ENCODE measurements at regions not wholly inside any gene's neighbourhood (a gene's known extent, or its start where the extent isn't known, plus 50 kb on each side); places are given as distances from the start of the nearest gene placed in this dataset.
"Not testable (repeated sequence)": the region's sequence is repeated elsewhere in the genome, so short reads cannot be mapped to it uniquely, and the experiment has no call there.

GRCh38 chr3:177401375-177401774 lies 204.1 kb upstream of the TBL1XR1 start:
- no peak overlapping the region for H3K27ac ChIP-seq (ENCODE audit: low read depth, low read length)
- no peaks in the 10 kb centered on the region for H3K36me3 ChIP-seq (ENCODE audit: control insufficient read depth in 3 of 3, insufficient read depth in 3 of 3, low read length in 3 of 3)
- no peak overlapping the region for H3K9ac ChIP-seq (ENCODE audit: low read depth in 1 of 3, low read length in 3 of 3)
- no peak overlapping the region for H3K4me3 ChIP-seq (ENCODE audit: low read length in 3 of 3)
- H3K4me1 ChIP-seq (ENCODE audit: control insufficient read depth in 3 of 3, insufficient read depth in 3 of 3, low read length in 3 of 3): no peaks in the 10 kb centered on the region
- H3K9me3 ChIP-seq (ENCODE audit: control insufficient read depth in 3 of 3, low read length in 3 of 3): no peaks in the 10 kb centered on the region
- no peaks in the 10 kb centered on the region for H3K27me3 ChIP-seq (ENCODE audit: control insufficient read depth in 3 of 3, insufficient read depth in 3 of 3, low read length in 3 of 3)

DNA sequence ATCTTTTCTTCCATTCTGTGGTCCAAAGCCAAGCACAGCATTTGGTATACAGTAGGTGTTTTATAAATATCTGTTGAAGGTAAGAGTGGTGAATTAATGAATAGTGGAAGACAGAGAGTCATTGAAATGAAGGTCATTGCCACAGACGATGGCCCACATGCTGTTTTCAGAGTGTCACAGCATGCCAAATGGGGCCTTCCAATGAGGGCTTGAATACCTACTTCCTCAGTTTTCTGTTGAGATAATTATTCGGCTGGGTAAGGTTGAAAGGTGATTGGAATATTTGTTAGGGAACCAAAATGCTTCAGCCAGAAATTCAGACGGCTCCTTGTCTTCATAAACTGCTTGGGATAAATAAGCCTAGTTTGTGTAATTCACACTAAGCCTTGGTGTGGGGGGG lies 205.3 kb upstream of the TBL1XR1 start:
- H3K27ac ChIP-seq (ENCODE audit: low read depth, low read length): no peak overlapping the region
- H3K27me3 ChIP-seq (ENCODE audit: control insufficient read depth in 3 of 3, insufficient read depth in 3 of 3, low read length in 3 of 3): no peaks in the 10 kb centered on the region
- H3K4me3 ChIP-seq (ENCODE audit: low read length in 3 of 3): no peak overlapping the region
- H3K9me3 ChIP-seq (ENCODE audit: control insufficient read depth in 3 of 3, low read length in 3 of 3): no peaks in the 10 kb centered on the region
- no peaks in the 10 kb centered on the region for H3K4me1 ChIP-seq (ENCODE audit: control insufficient read depth in 3 of 3, insufficient read depth in 3 of 3, low read length in 3 of 3)
- H3K36me3 ChIP-seq (ENCODE audit: control insufficient read depth in 3 of 3, insufficient read depth in 3 of 3, low read length in 3 of 3): no peaks in the 10 kb centered on the region
- H3K9ac ChIP-seq (ENCODE audit: low read depth in 1 of 3, low read length in 3 of 3): no peak overlapping the region

DNA sequence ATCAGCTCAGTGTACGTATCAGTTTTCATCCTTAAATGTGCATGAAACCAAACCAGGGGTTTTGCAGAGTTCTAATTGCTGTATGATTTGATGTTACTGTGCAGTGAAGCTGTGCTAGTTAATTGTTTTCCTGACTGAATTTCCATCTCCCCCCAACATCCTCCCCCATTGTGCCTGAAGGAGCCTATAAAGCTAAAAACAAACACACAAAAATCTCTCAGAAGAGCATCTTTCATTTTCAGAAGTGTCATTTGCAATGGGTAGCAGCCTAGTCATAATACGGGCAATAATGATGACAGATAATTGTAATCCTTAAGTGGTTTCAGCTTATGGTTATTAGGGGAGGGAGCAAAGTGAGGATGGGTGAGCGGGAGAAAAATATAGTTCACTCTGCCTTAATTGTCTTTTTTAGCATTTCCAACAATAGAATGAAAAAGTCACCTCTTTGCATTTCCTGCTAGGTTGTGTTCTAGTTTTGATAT lies 207.9 kb upstream of the TBL1XR1 start:
- Histone ChIP-seq H3K36me3 (ENCODE audit: control insufficient read depth in 3 of 3, insufficient read depth in 3 of 3, low read length in 3 of 3) (no peaks in the 10 kb centered on the region), H3K9ac (ENCODE audit: low read depth in 1 of 3, low read length in 3 of 3) (no peak overlapping the region), H3K9me3 (ENCODE audit: control insufficient read depth in 3 of 3, low read length in 3 of 3) (no peaks in the 10 kb centered on the region), H3K4me3 (ENCODE audit: low read length in 3 of 3) (no peak overlapping the region), H3K4me1 (ENCODE audit: control insufficient read depth in 3 of 3, insufficient read depth in 3 of 3, low read length in 3 of 3) (no peaks in the 10 kb centered on the region), H3K27me3 (ENCODE audit: control insufficient read depth in 3 of 3, insufficient read depth in 3 of 3, low read length in 3 of 3) (no peaks in the 10 kb centered on the region), H3K27ac (ENCODE audit: low read depth, low read length) (no peak overlapping the region)

GRCh38 chr3:177410730-177411129 lies 213.4 kb upstream of the TBL1XR1 start:
- Histone ChIP-seq H3K9ac (ENCODE audit: low read depth in 1 of 3, low read length in 3 of 3) (no peak overlapping the region), H3K4me3 (ENCODE audit: low read length in 3 of 3) (no peak overlapping the region), H3K36me3 (ENCODE audit: control insufficient read depth in 3 of 3, insufficient read depth in 3 of 3, low read length in 3 of 3) (no peaks in the 10 kb centered on the region), H3K4me1 (ENCODE audit: control insufficient read depth in 3 of 3, insufficient read depth in 3 of 3, low read length in 3 of 3) (no peaks in the 10 kb centered on the region), H3K27ac (ENCODE audit: low read depth, low read length) (no peak overlapping the region), H3K9me3 (ENCODE audit: control insufficient read depth in 3 of 3, low read length in 3 of 3) (no peaks in the 10 kb centered on the region), H3K27me3 (ENCODE audit: control insufficient read depth in 3 of 3, insufficient read depth in 3 of 3, low read length in 3 of 3) (no peaks in the 10 kb centered on the region)

DNA sequence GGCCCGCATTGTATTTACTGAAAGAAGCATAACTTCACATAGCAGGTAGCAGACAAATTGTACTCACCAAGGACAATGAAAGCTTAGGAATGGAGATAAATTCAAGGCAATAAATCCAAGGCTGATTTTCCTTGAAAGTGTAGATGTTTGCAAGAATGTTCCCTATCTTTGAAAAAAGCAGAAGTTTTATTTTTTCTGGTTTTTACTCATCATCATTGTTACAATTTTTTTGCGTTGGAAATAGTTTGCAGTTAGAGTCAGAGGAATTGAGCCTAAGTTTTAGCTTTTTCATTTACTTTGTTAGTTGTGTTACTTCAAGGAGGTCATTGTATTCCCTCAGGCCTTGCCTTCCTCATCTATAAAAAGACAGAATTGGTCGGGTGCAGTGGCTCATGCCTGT lies 213.9 kb upstream of the TBL1XR1 start:
- no peaks in the 10 kb centered on the region for H3K4me1 ChIP-seq (ENCODE audit: control insufficient read depth in 3 of 3, insufficient read depth in 3 of 3, low read length in 3 of 3)
- no peak overlapping the region for H3K9ac ChIP-seq (ENCODE audit: low read depth in 1 of 3, low read length in 3 of 3)
- no peaks in the 10 kb centered on the region for H3K27me3 ChIP-seq (ENCODE audit: control insufficient read depth in 3 of 3, insufficient read depth in 3 of 3, low read length in 3 of 3)
- H3K27ac ChIP-seq (ENCODE audit: low read depth, low read length): no peak overlapping the region
- H3K36me3 ChIP-seq (ENCODE audit: control insufficient read depth in 3 of 3, insufficient read depth in 3 of 3, low read length in 3 of 3): no peaks in the 10 kb centered on the region
- no peaks in the 10 kb centered on the region for H3K9me3 ChIP-seq (ENCODE audit: control insufficient read depth in 3 of 3, low read length in 3 of 3)
- H3K4me3 ChIP-seq (ENCODE audit: low read length in 3 of 3): no peak overlapping the region

DNA sequence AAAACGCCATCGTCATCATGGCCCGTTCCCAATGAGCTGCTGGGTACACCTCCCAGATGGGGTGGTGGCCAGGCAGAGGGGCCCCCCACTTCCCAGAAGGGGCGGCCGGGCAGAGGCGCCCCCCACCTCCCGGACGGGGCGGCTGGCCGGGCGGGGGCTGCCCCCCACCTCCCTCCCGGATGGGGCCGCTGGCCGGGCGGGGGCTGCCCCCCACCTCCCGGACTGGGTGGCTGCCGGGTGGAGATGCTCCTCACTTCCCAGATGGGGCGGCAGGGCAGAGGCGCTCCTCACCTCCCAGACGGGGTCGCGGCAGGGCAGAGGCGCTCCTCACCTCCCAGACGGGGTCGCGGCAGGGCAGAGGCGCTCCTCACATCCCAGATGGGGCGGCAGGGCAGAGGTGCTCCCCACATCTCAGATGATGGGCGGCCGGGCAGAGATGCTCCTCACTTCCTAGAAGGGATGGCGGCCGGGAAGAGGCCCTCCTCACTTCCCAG lies 215.4 kb upstream of the TBL1XR1 start:
- not testable (repeated sequence) for H3K4me3 ChIP-seq (ENCODE audit: low read length in 3 of 3); H3K27me3 ChIP-seq (ENCODE audit: control insufficient read depth in 3 of 3, insufficient read depth in 3 of 3, low read length in 3 of 3)

GRCh38 chr3:177414093-177414492 lies 216.8 kb upstream of the TBL1XR1 start:
- Histone ChIP-seq H3K9me3 (ENCODE audit: control insufficient read depth in 3 of 3, low read length in 3 of 3) (no peaks in the 10 kb centered on the region), H3K27me3 (ENCODE audit: control insufficient read depth in 3 of 3, insufficient read depth in 3 of 3, low read length in 3 of 3) (no peaks in the 10 kb centered on the region), H3K36me3 (ENCODE audit: control insufficient read depth in 3 of 3, insufficient read depth in 3 of 3, low read length in 3 of 3) (no peaks in the 10 kb centered on the region)

More for the DNA sequence above, 215.4 kb upstream of the TBL1XR1 start:
- not testable (repeated sequence) for H3K4me1 ChIP-seq (ENCODE audit: control insufficient read depth in 3 of 3, insufficient read depth in 3 of 3, low read length in 3 of 3); H3K36me3 ChIP-seq (ENCODE audit: control insufficient read depth in 3 of 3, insufficient read depth in 3 of 3, low read length in 3 of 3); H3K9me3 ChIP-seq (ENCODE audit: control insufficient read depth in 3 of 3, low read length in 3 of 3); H3K9ac ChIP-seq (ENCODE audit: low read depth in 1 of 3, low read length in 3 of 3); H3K27ac ChIP-seq (ENCODE audit: low read depth, low read length)

DNA sequence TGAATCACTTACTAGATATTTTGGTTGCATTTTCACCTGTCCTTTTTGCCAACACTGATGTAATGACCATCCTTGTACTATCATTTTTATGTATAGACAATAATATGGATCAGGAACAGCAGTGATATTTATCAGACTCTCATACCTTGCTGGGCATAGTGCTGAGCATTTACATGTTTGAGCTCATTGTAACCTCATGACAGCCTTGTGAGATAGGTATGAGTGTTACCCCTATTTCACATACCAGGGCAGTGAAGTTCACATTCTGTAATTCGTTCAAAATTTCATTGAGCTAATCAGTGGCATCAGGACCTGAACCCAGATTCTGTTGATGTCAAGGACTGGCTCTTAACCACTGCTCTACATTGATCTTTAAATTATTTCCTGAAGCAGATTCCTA lies 221.5 kb upstream of the TBL1XR1 start:
- no peak overlapping the region for H3K27ac ChIP-seq (ENCODE audit: low read depth, low read length)
- H3K4me1 ChIP-seq (ENCODE audit: control insufficient read depth in 3 of 3, insufficient read depth in 3 of 3, low read length in 3 of 3): peaks cover 9 to 15% (median 11%) of the 10 kb centered on the region in 3 donors
- H3K9ac ChIP-seq (ENCODE audit: low read depth in 1 of 3, low read length in 3 of 3): no peak overlapping the region
- H3K9me3 ChIP-seq (ENCODE audit: control insufficient read depth in 3 of 3, low read length in 3 of 3): no peaks in the 10 kb centered on the region
- no peaks in the 10 kb centered on the region for H3K27me3 ChIP-seq (ENCODE audit: control insufficient read depth in 3 of 3, insufficient read depth in 3 of 3, low read length in 3 of 3)
- H3K4me3 ChIP-seq (ENCODE audit: low read length in 3 of 3): no peak overlapping the region
- H3K36me3 ChIP-seq (ENCODE audit: control insufficient read depth in 3 of 3, insufficient read depth in 3 of 3, low read length in 3 of 3): no peaks in the 10 kb centered on the region

More at GRCh38 chr3:177414093-177414492, 216.8 kb upstream of the TBL1XR1 start:
- no peak overlapping the region for H3K4me3 ChIP-seq (ENCODE audit: low read length in 3 of 3)
- no peaks in the 10 kb centered on the region for H3K4me1 ChIP-seq (ENCODE audit: control insufficient read depth in 3 of 3, insufficient read depth in 3 of 3, low read length in 3 of 3)
- H3K27ac ChIP-seq (ENCODE audit: low read depth, low read length): no peak overlapping the region
- no peak overlapping the region for H3K9ac ChIP-seq (ENCODE audit: low read depth in 1 of 3, low read length in 3 of 3)

DNA sequence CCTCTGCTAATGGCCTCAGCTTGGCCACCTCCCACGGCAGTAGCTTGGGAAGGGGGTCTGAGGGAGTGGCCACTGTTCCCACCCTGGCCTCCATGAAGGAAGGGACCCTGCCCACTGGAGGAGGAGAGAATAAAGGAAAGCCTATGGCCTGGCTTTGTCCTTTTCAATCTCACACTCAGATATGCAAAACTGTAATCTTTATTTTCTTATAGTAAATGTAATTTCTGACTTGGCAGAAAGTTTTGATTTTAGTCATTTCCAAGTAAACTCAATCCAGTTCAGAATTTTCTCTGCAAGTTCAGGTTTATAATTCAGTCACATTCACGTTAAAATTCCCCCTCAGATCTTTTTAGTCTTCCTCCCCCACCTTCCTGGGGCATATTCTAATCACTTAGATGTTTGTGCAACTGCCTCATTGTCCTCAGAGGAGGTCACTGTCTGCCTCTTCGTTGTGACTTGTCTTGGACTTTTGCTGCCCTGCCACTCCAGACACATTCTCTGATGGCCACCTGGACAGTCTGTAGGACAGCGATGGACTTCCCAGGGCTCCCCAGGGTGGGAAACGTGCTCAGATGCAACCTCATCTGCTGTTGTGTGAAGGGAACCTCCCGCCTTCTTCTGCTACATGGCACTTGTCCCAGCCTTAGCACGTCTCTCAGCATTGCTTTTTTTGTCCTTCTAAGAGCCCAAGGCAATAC lies 222.8 kb upstream of the TBL1XR1 start:
- H3K27me3 ChIP-seq (ENCODE audit: control insufficient read depth in 3 of 3, insufficient read depth in 3 of 3, low read length in 3 of 3): no peaks in the 10 kb centered on the region
- H3K36me3 ChIP-seq (ENCODE audit: control insufficient read depth in 3 of 3, insufficient read depth in 3 of 3, low read length in 3 of 3): no peaks in the 10 kb centered on the region
- H3K27ac ChIP-seq (ENCODE audit: low read depth, low read length): peak overlapping the region; percentile 9
- H3K4me1 ChIP-seq (ENCODE audit: control insufficient read depth in 3 of 3, insufficient read depth in 3 of 3, low read length in 3 of 3): peaks cover 9 to 15% (median 11%) of the 10 kb centered on the region in 3 donors
- H3K9me3 ChIP-seq (ENCODE audit: control insufficient read depth in 3 of 3, low read length in 3 of 3): no peaks in the 10 kb centered on the region
- H3K9ac ChIP-seq (ENCODE audit: low read depth in 1 of 3, low read length in 3 of 3): no peak overlapping the region
- H3K4me3 ChIP-seq (ENCODE audit: low read length in 3 of 3): no peak overlapping the region

- no peaks in the 10 kb centered on the region for H3K36me3 ChIP-seq (ENCODE audit: control insufficient read depth in 3 of 3, insufficient read depth in 3 of 3, low read length in 3 of 3)
- no peak overlapping the region for H3K4me3 ChIP-seq (ENCODE audit: low read length in 3 of 3)
- H3K27me3 ChIP-seq (ENCODE audit: control insufficient read depth in 3 of 3, insufficient read depth in 3 of 3, low read length in 3 of 3): no peaks in the 10 kb centered on the region
- peak overlapping the region; percentile 20 for H3K27ac ChIP-seq (ENCODE audit: low read depth, low read length)
- no peak overlapping the region for H3K9ac ChIP-seq (ENCODE audit: low read depth in 1 of 3, low read length in 3 of 3)
- H3K9me3 ChIP-seq (ENCODE audit: control insufficient read depth in 3 of 3, low read length in 3 of 3): no peaks in the 10 kb centered on the region
- H3K4me1 ChIP-seq (ENCODE audit: control insufficient read depth in 3 of 3, insufficient read depth in 3 of 3, low read length in 3 of 3): peaks cover 9 to 15% (median 11%) of the 10 kb centered on the region in 3 donors
Measured at GRCh38 chr3:177420651-177421480, 223.6 kb upstream of the TBL1XR1 start.

Data from skeletal muscle tissue (tissue), 3 donors.